DND-41 (cell line): ENCODE measurements at regions not wholly inside any gene's neighbourhood (a gene's known extent, or its start where the extent isn't known, plus 50 kb on each side); places are given as distances from the start of the nearest gene placed in this dataset.
"Not testable (repeated sequence)": the region's sequence is repeated elsewhere in the genome, so short reads cannot be mapped to it uniquely, and the experiment has no call there.

Experiments
- ATAC-seq: fragments of 200-7000 bp; cut with Tn5 transposase; 3 replicates; pipeline ENCODE4 v1.9.1; 2021; ENCODE audit warnings: low read depth; ENCODE audit not compliant: insufficient read depth
- DNase-seq: peaks from one replicate; pipeline ENCODE4 v3.0.0-alpha.2; 2020
- H2AFZ ChIP-seq: 2 replicates; pipeline ENCODE4 v1.6.0; 2012; ENCODE audit warnings: low read depth, low read length
- H3K27ac ChIP-seq: 2 replicates; pipeline ENCODE4 v1.5.1; 2012; ENCODE audit warnings: low read length, inconsistent platforms
- H3K27me3 ChIP-seq: fragments of 200-600 bp; sonication (generic); 2 replicates; pipeline ENCODE4 v1.6.0; 2012; ENCODE audit warnings: low read length, mild to moderate bottlenecking, inconsistent platforms; ENCODE audit not compliant: insufficient read depth, poor library complexity
- H3K36me3 ChIP-seq: 2 replicates; pipeline ENCODE4 v1.5.1; 2012; ENCODE audit warnings: low read length, inconsistent platforms; ENCODE audit not compliant: insufficient read depth
- H3K4me1 ChIP-seq: 2 replicates; pipeline ENCODE4 v1.5.1; 2012; ENCODE audit warnings: mild to moderate bottlenecking, low read length; ENCODE audit not compliant: insufficient read depth
- H3K4me2 ChIP-seq: 2 replicates; pipeline ENCODE4 v1.6.0; 2012; ENCODE audit warnings: mild to moderate bottlenecking, moderate library complexity, low read length, inconsistent platforms; ENCODE audit not compliant: insufficient read depth
- H3K4me3 ChIP-seq, 2 experiments: fragments of 200-600 bp in 1 of 2; shearing (Covaris generic) in 1 of 2; 2 replicates each; pipeline ENCODE4 v1.5.1; 2012 to 2016; ENCODE audit warnings: inconsistent platforms in 2 of 2, low read length in 2 of 2, mild to moderate bottlenecking in 2 of 2, low read depth in 1 of 2, moderate library complexity in 1 of 2
- H3K79me2 ChIP-seq: 2 replicates; pipeline ENCODE4 v1.6.0; 2012; ENCODE audit warnings: low read length, inconsistent platforms; ENCODE audit not compliant: insufficient read depth
- H3K9ac ChIP-seq: 2 replicates; pipeline ENCODE4 v1.6.0; 2012; ENCODE audit warnings: low read depth, mild to moderate bottlenecking, inconsistent platforms, low read length, moderate library complexity
- H3K9me3 ChIP-seq: 2 replicates; pipeline ENCODE4 v1.5.1; 2012; ENCODE audit warnings: low read length, moderate library complexity, mild to moderate bottlenecking, inconsistent platforms; ENCODE audit not compliant: insufficient read depth, severe bottlenecking
- H4K20me1 ChIP-seq: 2 replicates; pipeline ENCODE4 v1.6.0; 2012; ENCODE audit warnings: low read length; ENCODE audit not compliant: insufficient read depth
- CTCF ChIP-seq: IDR thresholded peaks from 2 replicates; pipeline ENCODE4 v1.5.1; 2012; ENCODE audit warnings: borderline replicate concordance, low read length, moderate library complexity, mild to moderate bottlenecking; ENCODE audit not compliant: poor library complexity, severe bottlenecking; ENCODE audit errors: extremely low read depth
- EZH2 ChIP-seq: IDR thresholded peaks from 3 replicates; pipeline ENCODE4 v1.6.1; 2012; ENCODE audit warnings: borderline replicate concordance, low read depth, mild to moderate bottlenecking, moderate library complexity, low read length, inconsistent platforms; ENCODE audit not compliant: severe bottlenecking

DNA sequence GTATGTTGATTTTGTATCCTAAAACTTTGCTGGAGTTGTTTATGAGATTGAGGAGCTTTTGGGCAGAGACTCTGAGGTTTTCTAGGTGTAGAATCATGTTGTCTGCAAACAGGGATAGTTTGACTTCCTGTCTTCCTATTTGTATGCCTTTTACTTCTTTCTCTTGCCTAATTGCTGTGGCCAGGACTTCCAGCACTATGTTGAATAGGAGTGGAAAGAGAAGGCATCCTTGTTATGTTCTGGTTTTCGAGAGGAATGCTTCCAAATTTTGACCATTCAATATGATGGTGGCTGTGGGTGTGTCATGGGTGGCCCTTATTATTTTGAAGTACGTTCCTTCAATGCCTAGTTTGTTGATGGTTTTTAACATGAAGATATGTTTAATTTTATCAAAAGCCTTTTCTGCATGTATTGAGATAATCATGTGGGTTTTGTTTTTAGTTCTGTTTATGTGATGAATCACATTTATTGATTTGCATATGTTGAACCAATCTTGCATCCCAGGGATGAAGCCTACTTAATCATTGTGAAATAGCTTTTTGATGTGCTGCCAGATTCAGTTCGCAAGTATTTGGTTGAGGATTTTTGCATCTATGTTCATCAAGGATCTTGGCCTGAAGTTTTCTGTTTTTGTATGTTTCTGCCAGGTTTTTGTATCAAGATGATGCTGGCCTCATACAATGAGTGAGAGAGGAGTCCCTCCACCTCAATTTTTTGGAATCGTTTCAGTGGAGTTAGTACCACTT, 188.1 kb downstream of the MINAR1 start:
- TF ChIP-seq EZH2 (no peak), CTCF (no peak)
- no peak for ATAC-seq
- H3K27me3 ChIP-seq: peaks cover 4% of the 10 kb centered on the region

GRCh38 chr15:79621805-79622204, 189.7 kb downstream of the MINAR1 start:
- H3K79me2 ChIP-seq, DNase-seq, H3K9ac ChIP-seq, H3K4me1 ChIP-seq, H3K9me3 ChIP-seq, H3K4me2 ChIP-seq, H3K27me3 ChIP-seq, ATAC-seq, H3K36me3 ChIP-seq, H4K20me1 ChIP-seq, H3K27ac ChIP-seq, H2AFZ ChIP-seq, H3K4me3 ChIP-seq: not testable (repeated sequence)

More for the DNA sequence above, 188.1 kb downstream of the MINAR1 start:
- H3K4me2 ChIP-seq: no peak overlapping the region
- no peaks in the 10 kb centered on the region for H3K36me3 ChIP-seq
- DNase-seq: no peak
- no peak overlapping the region for H2AFZ ChIP-seq
- H4K20me1 ChIP-seq: no peaks in the 10 kb centered on the region
- H3K79me2 ChIP-seq: no peaks in the 10 kb centered on the region
- H3K9ac ChIP-seq: no peak overlapping the region
- H3K9me3 ChIP-seq: no peaks in the 10 kb centered on the region
- H3K4me3 ChIP-seq: no peak overlapping the region
- no peaks in the 10 kb centered on the region for H3K4me1 ChIP-seq
- H3K27ac ChIP-seq: no peak overlapping the region

GRCh38 chr15:79623488-79623887, 191.4 kb downstream of the MINAR1 start:
- Histone ChIP-seq H2AFZ (no peak overlapping the region), H3K4me1 (no peaks in the 10 kb centered on the region), H3K27ac (no peak overlapping the region), H3K4me3 (no peak overlapping the region), H3K4me2 (no peak overlapping the region), H3K9me3 (no peaks in the 10 kb centered on the region), H4K20me1 (no peaks in the 10 kb centered on the region), H3K79me2 (no peaks in the 10 kb centered on the region), H3K9ac (no peak overlapping the region), H3K27me3 (peaks cover 3% of the 10 kb centered on the region), H3K36me3 (no peaks in the 10 kb centered on the region)
- DNase-seq: no peak
- no peak for ATAC-seq
- TF ChIP-seq EZH2 (no peak), CTCF (no peak)

DNA sequence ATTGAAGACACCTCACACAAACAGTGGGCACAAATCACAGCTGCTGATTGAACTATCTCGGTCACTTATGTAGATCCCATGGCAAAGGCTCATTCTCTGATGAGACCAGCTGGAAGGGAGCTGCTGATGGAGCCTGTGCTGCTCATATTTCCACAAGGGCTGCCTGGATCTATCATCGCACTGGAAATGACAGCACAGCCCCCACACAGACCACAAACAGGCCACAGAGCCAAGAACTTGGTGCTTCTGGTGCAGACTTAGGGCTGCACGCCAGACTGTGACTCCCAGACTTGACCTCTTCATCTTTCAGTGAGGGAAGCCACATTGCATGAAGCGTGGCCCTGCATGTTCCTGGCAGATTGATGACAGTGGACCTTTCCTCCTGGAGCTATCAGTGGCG, 197.6 kb downstream of the MINAR1 start:
- H2AFZ ChIP-seq: no peak overlapping the region
- no peaks in the 10 kb centered on the region for H3K9me3 ChIP-seq
- no peaks in the 10 kb centered on the region for H3K79me2 ChIP-seq
- no peak overlapping the region for H3K9ac ChIP-seq
- H3K4me1 ChIP-seq: no peaks in the 10 kb centered on the region
- peaks cover 3% of the 10 kb centered on the region for H3K27me3 ChIP-seq
- no peaks in the 10 kb centered on the region for H4K20me1 ChIP-seq
- no peaks in the 10 kb centered on the region for H3K36me3 ChIP-seq
- no peak overlapping the region for H3K4me2 ChIP-seq
- no peak for ATAC-seq
- TF ChIP-seq CTCF (no peak), EZH2 (no peak)
- DNase-seq: no peak
- no peak overlapping the region for H3K27ac ChIP-seq
- H3K4me3 ChIP-seq: no peak overlapping the region
